Erythroblast (primary cell): ENCODE measurements at regions not wholly inside any gene's neighbourhood (a gene's known extent, or its start where the extent isn't known, plus 50 kb on each side); places are given as distances from the start of the nearest gene placed in this dataset.
"Not testable (repeated sequence)": the region's sequence is repeated elsewhere in the genome, so short reads cannot be mapped to it uniquely, and the experiment has no call there.

ENCODE experiments used
- GATA1 ChIP-seq: IDR thresholded peaks from 2 replicates; pipeline ENCODE4 v1.6.1; 2011; ENCODE audit warnings: low read depth, mild to moderate bottlenecking, control low read depth, low read length, moderate library complexity
- POLR2A ChIP-seq: IDR thresholded peaks from 2 replicates; pipeline ENCODE4 v1.6.1; 2011; ENCODE audit warnings: mild to moderate bottlenecking, low read length

DNA sequence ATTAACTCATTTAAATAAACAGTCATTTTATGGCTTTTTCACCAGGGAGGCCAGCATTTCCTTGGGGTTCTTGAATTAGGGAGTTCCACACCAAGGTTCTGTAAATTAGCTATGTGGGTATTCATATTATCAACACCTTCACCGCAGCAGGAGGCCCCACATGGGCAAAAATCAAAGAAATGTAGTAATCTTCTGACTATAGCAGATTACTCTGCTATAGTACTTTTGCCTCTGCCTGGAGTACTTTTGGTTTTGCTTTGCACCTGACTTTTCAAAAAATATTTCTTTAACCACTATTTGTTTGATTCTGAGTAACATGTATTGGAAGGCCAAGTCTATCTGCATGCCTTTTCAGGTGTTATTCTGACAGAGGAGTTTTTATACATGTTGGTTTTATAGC lies 728.1 kb downstream of the TTLL7 start:
- TF ChIP-seq POLR2A, GATA1: not testable (repeated sequence)
